Lung (tissue), 11 donors: ENCODE measurements at regions not wholly inside any gene's neighbourhood (a gene's known extent, or its start where the extent isn't known, plus 50 kb on each side); places are given as distances from the start of the nearest gene placed in this dataset.

Experiments used
- ATAC-seq: fragments of 200-7000 bp; cut with Tn5 transposase; one replicate; pipeline ENCODE4 v1.9.1; 2020; ENCODE audit warnings: moderate number of reproducible peaks; ENCODE audit not compliant: insufficient read depth, low FRiP score
- DNase-seq, 3 donors: peaks; one replicate each; pipeline ENCODE4 v3.0.0-alpha.2; 2013 to 2017
- H3K27ac ChIP-seq, 2 donors: one replicate each; pipeline ENCODE4 v1.5.1; 2013; ENCODE audit warnings: mild to moderate bottlenecking in 2 of 2, moderate library complexity in 2 of 2, control low read depth in 1 of 2, inconsistent platforms in 1 of 2, low read depth in 1 of 2, low read length in 1 of 2
- H3K27me3 ChIP-seq, 3 donors: one replicate each; pipeline ENCODE4 v1.5.1; 2013; ENCODE audit warnings: low read length in 2 of 3; ENCODE audit not compliant: control insufficient read depth in 3 of 3, insufficient read depth in 3 of 3
- H3K36me3 ChIP-seq, 4 donors: one replicate each; pipeline ENCODE4 v1.5.1; 2013; ENCODE audit warnings: low read length in 4 of 4, mild to moderate bottlenecking in 1 of 4, moderate library complexity in 1 of 4; ENCODE audit not compliant: control insufficient read depth in 4 of 4, insufficient read depth in 4 of 4
- H3K4me1 ChIP-seq, 5 donors: one replicate each; pipeline ENCODE4 v1.5.1; 2013; ENCODE audit warnings: low read length in 5 of 5, mild to moderate bottlenecking in 2 of 5, moderate library complexity in 1 of 5; ENCODE audit not compliant: control insufficient read depth in 5 of 5, insufficient read depth in 5 of 5
- H3K4me3 ChIP-seq: one replicate; pipeline ENCODE4 v1.5.1; 2013; ENCODE audit warnings: mild to moderate bottlenecking, control low read depth, moderate library complexity
- H3K9ac ChIP-seq, 2 donors: one replicate each; pipeline ENCODE4 v1.5.1; 2013; ENCODE audit warnings: low read length in 2 of 2, control low read depth in 1 of 2; ENCODE audit not compliant: insufficient read depth in 1 of 2
- H3K9me3 ChIP-seq, 4 donors: one replicate each; pipeline ENCODE4 v1.5.1; 2013; ENCODE audit warnings: low read length in 3 of 4, mild to moderate bottlenecking in 1 of 4, moderate library complexity in 1 of 4; ENCODE audit not compliant: control insufficient read depth in 4 of 4, insufficient read depth in 3 of 4
- WGBS, 2 donors: extraction: QIAGEN DNeasy Blood & Tissue Kit; methylation state at CpG; one replicate each; pipeline ENCODE4 v1.1.7; 2013; 5-methylcytosine and 5-hydroxymethylcytosine counted together
- TF ChIP-seq, protein P1 (sequence below): IDR thresholded peaks from 2 replicates; pipeline ENCODE4 v1.5.1; 2012; ENCODE audit warnings: mild to moderate bottlenecking; ENCODE audit errors: control extremely low read depth, extremely low read depth
- donor health status: control.
- donor health status: control.
- donor health status: Bipolar disorder and iron deficiency.
- donor health status: healthy.
- donor health status: DM: yes; HTN: yes; CAD: no.

DNA sequence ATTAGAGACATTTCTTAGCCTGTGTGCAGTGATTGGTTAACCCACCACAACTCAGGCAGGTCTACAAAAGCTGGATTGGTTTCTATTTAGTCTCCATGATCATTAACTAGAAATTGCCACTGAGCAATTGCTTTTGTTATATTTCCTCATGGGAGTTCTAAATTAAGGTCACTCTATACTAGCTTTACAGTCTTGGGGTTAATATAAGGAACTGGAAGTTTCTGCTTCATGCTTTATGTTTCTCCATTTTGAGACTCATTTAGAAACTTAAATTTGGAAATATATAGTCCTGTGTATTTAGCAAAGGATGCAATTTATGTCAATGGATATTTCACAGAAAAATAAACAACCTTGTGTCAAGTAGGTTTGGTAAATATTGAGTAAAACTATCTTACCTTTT is 137.5 kb downstream of the HLX start:
- H3K27ac ChIP-seq = no peak overlapping the region
- TF ChIP-seq, protein P1, sequence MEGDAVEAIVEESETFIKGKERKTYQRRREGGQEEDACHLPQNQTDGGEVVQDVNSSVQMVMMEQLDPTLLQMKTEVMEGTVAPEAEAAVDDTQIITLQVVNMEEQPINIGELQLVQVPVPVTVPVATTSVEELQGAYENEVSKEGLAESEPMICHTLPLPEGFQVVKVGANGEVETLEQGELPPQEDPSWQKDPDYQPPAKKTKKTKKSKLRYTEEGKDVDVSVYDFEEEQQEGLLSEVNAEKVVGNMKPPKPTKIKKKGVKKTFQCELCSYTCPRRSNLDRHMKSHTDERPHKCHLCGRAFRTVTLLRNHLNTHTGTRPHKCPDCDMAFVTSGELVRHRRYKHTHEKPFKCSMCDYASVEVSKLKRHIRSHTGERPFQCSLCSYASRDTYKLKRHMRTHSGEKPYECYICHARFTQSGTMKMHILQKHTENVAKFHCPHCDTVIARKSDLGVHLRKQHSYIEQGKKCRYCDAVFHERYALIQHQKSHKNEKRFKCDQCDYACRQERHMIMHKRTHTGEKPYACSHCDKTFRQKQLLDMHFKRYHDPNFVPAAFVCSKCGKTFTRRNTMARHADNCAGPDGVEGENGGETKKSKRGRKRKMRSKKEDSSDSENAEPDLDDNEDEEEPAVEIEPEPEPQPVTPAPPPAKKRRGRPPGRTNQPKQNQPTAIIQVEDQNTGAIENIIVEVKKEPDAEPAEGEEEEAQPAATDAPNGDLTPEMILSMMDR = no peak
- no peak overlapping the region for H3K9ac ChIP-seq
- H3K27me3 ChIP-seq = no peaks in the 10 kb centered on the region
- peaks cover 0 to 5% (median 0%) of the 10 kb centered on the region in 5 donors for H3K4me1 ChIP-seq
- DNase-seq = no peak
- peaks cover 0 to 1% (median 0%) of the 10 kb centered on the region in 4 donors for H3K9me3 ChIP-seq
- H3K36me3 ChIP-seq = no peaks in the 10 kb centered on the region
- H3K4me3 ChIP-seq = no peak overlapping the region
- ATAC-seq = no peak

DNA sequence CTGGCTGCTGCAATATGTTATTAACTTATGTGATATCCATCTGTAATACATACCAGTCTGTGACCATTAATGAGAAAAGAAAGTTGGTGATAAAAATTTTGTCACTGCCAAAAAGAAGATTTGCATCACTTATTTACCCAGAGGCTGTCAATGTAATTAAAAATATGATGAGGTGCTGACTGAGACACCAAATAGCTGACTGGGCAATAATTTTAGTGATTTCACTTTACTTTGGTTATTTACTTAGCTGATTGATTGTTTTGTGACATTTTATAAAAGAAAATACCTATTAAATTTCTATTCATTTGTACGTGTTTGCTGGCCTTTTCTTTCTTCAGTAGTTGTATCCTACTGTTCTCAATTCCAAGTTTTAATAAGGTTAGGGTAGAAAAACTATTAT is 139.2 kb downstream of the HLX start:
- Histone ChIP-seq H3K27ac (no peak overlapping the region), H3K4me1 (peaks cover 0 to 5% (median 0%) of the 10 kb centered on the region in 5 donors), H3K36me3 (no peaks in the 10 kb centered on the region), H3K4me3 (no peak overlapping the region), H3K27me3 (peaks cover 0 to 3% (median 0%) of the 10 kb centered on the region in 3 donors), H3K9ac (no peak overlapping the region), H3K9me3 (no peaks in the 10 kb centered on the region)
- TF ChIP-seq, protein P1 = no peak
- WGBS, 2 donors = 89 to 90% methylated on average over 1 of the region's 1 CpG
- ATAC-seq (no peak), DNase-seq (no peak)

DNA sequence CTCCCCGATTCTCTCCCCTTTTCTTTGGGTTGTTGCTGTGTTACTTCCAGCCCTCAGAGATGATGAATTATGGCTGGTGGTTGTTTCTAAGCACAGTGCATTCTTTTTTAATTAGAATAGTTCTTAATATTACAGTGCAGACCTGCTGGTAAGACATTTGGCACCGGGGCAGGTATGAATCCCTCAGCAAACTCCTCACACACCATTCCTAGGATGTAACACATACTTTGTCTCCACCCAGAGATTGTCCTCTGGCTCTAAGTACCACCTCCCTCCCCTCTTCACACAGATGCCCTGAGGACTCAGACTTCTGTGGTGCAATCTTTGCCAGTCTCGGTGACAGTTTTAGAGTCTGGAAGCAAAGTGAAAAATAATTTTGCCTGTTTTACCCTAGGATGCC is 143.1 kb downstream of the HLX start:
- no peak for DNase-seq
- 78 to 83% methylated on average over 3 of the region's 3 CpGs for WGBS, 2 donors
- Histone ChIP-seq H3K27me3 (peaks cover 0 to 3% (median 0%) of the 10 kb centered on the region in 3 donors), H3K36me3 (no peaks in the 10 kb centered on the region), H3K9ac (no peak overlapping the region), H3K4me3 (no peak overlapping the region), H3K4me1 (no peaks in the 10 kb centered on the region), H3K27ac (no peak overlapping the region), H3K9me3 (no peaks in the 10 kb centered on the region)
- TF ChIP-seq, protein P1 = no peak
- no peak for ATAC-seq

DNA sequence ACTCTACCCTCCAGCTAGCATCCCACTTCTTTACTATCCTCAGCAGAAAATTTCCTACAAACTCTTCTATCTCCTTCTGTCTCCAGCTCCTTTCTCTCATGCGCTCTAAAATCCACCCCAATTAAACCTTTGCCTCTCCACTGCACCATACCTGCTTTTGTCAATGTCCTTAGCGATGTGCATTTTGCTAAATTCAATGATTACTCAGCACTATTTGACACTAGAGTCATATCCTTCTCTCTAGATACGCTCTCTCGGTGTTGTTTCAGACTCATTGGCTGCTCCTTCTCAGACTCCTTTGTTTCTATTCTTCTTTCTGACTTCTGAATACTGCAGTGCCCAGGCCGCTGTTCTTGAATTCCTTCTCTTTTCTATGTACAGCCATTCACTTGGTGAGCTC is 144.2 kb downstream of the HLX start:
- DNase-seq (no peak), ATAC-seq (no peak)
- Histone ChIP-seq H3K9me3 (peaks cover 0 to 2% (median 0%) of the 10 kb centered on the region in 4 donors), H3K36me3 (no peaks in the 10 kb centered on the region), H3K4me3 (no peak overlapping the region), H3K4me1 (no peaks in the 10 kb centered on the region), H3K9ac (no peak overlapping the region), H3K27me3 (peaks cover 0 to 3% (median 0%) of the 10 kb centered on the region in 3 donors), H3K27ac (no peak overlapping the region)
- 93 to 94% methylated on average over 5 of the region's 5 CpGs for WGBS, 2 donors
- TF ChIP-seq, protein P1 = no peak
